ENCODE measurements at regions not wholly inside any gene's neighbourhood (a gene's known extent, or its start where the extent isn't known, plus 50 kb on each side); places are given as distances from the start of the nearest gene placed in this dataset.

GRCh38 chr6:103107985-103108384, 1714.5 kb downstream of the GRIK2 start (continued):
- TF ChIP-seq KIAA2018 (CRISPR knock-in tag; IDR thresholded peaks at IDR 0.05; ENCODE audit: borderline replicate concordance): no peak
- TF ChIP-seq KAT7 (CRISPR knock-in tag; IDR thresholded peaks at IDR 0.05; ENCODE audit: borderline replicate concordance): no peak
- TF ChIP-seq NR0B2 (CRISPR knock-in tag; IDR thresholded peaks at IDR 0.05): no peak
- no peak for TF ChIP-seq ZFP90 (CRISPR knock-in tag; IDR thresholded peaks at IDR 0.05; ENCODE audit: borderline replicate concordance)

DNA sequence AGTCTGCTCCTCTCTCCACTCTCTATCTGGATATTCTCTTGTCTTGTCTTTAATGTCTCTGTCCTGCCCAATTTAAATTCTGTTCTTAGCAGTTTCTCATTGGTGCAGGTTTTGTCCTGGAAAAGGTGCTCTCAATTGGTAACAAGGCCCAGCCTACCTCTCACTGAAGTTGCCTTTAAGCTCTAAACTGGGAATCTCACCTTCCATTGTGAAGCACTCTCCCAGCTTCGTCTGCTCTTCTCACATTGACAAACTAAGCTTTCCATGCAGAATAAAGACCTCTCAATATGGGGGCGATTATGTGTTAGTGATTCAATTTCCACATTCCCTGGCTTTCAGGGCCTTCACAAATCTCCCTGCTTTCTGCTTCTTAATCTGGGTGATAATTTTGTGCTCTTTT, 1712.2 kb downstream of the GRIK2 start:
- in situ Hi-C loops (cut with HindIII; ENCODE audit: extremely low pct_ligation_motif_present, low pct_unique_long_range_greater_than_20kb) (no loop called here), intact Hi-C loops (cut with micrococcal nuclease; ENCODE audit: unreplicated experiment) (no loop called here)
- FAIRE-seq (no peak), DNase-seq (ENCODE audit: low spot score) (no peak), ATAC-seq (no peak)
- Histone ChIP-seq H3K27me3 (ENCODE audit: control insufficient read depth in 1 of 2, insufficient read depth in 2 of 2, low read length in 2 of 2) (no peaks in the 10 kb centered on the region), H3K9ac (ENCODE audit: insufficient read depth, low read depth, low read length) (no peak overlapping the region), H2AFZ (ENCODE audit: low read length) (no peak overlapping the region), H3K4me2 (ENCODE audit: low read depth, low read length) (no peak overlapping the region), H3K27ac (ENCODE audit: extremely low read length, insufficient read depth, low read length) (no peak overlapping the region), H3K4me3 (replicated peaks in 1 of 3; ENCODE audit: insufficient read depth in 1 of 3, low read depth in 2 of 3, low read length in 3 of 3) (no peak overlapping the region), H3K4me1 (ENCODE audit: insufficient read depth, low read length) (no peaks in the 10 kb centered on the region), H3K79me2 (ENCODE audit: insufficient read depth, low read length) (no peaks in the 10 kb centered on the region), H4K20me1 (ENCODE audit: insufficient read depth, low read length) (no peaks in the 10 kb centered on the region), H3K9me3 (ENCODE audit: low read length) (no peaks in the 10 kb centered on the region), H3K36me3 (replicated peaks in 1 of 2; ENCODE audit: control insufficient read depth in 1 of 2, insufficient read depth in 2 of 2, low read length in 2 of 2) (no peaks in the 10 kb centered on the region)
- CTCF ChIA-PET (ENCODE audit: low intra/inter-chr PET ratio, low total read pairs): no interaction called here
- WGBS (ENCODE audit: low lambda C conversion rate): 0% methylated on average over 2 of the region's 2 CpGs
- POLR2A ChIA-PET: no interaction called here
- BruUV-seq (replicated peaks): no TSS peak
- TF ChIP-seq MYNN (CRISPR knock-in tag; IDR thresholded peaks at IDR 0.05; ENCODE audit: low read depth) (no peak), ATRX (CRISPR knock-in tag; IDR thresholded peaks at IDR 0.05; ENCODE audit: borderline replicate concordance) (no peak), MIER2 (CRISPR knock-in tag; IDR thresholded peaks at IDR 0.05) (no peak)
- TF ChIP-seq, protein P1, sequence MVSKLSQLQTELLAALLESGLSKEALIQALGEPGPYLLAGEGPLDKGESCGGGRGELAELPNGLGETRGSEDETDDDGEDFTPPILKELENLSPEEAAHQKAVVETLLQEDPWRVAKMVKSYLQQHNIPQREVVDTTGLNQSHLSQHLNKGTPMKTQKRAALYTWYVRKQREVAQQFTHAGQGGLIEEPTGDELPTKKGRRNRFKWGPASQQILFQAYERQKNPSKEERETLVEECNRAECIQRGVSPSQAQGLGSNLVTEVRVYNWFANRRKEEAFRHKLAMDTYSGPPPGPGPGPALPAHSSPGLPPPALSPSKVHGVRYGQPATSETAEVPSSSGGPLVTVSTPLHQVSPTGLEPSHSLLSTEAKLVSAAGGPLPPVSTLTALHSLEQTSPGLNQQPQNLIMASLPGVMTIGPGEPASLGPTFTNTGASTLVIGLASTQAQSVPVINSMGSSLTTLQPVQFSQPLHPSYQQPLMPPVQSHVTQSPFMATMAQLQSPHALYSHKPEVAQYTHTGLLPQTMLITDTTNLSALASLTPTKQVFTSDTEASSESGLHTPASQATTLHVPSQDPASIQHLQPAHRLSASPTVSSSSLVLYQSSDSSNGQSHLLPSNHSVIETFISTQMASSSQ (IDR thresholded peaks at IDR 0.05; ENCODE audit: low read depth): no peak
- TF ChIP-seq, protein P1 (CRISPR knock-in tag; IDR thresholded peaks at IDR 0.05; ENCODE audit: borderline replicate concordance): no peak

All from HepG2 (cell line).